Naive thymus-derived CD4-positive, alpha-beta T cell (primary cell): ENCODE measurements at regions not wholly inside any gene's neighbourhood (a gene's known extent, or its start where the extent isn't known, plus 50 kb on each side); places are given as distances from the start of the nearest gene placed in this dataset.
A peak's percentile ranks its signal among the peaks of the same experiment; 100 is the strongest.

Experiments
- ATAC-seq: fragments of 150-1000 bp; cut with Tn5 transposase; 2 replicates; pipeline ENCODE4 v1.10.0; 2021; ENCODE audit warnings: mild to moderate bottlenecking, moderate library complexity
- CTCF ChIA-PET: fragments of 350-600 bp; sonication (Branson Sonifier 250); formaldehyde crosslinking; loops from one replicate; lab custom pipeline; 2021; ENCODE audit warnings: antibody characterized with exemption; lab: Charles Lee
- POLR2A ChIA-PET: fragments of 350-600 bp; sonication (Branson Sonifier 250); formaldehyde crosslinking; loops from one replicate; lab custom pipeline; 2021; ENCODE audit warnings: antibody characterized with exemption, inconsistent platforms; lab: Charles Lee
- DNase-seq, 9 donors: peaks; one replicate each; pipeline versions ENCODE4 v3.0.0 to v3.0.0-alpha.2; 2020 to 2022; ENCODE audit warnings: mixed read lengths in 1 of 9
- H3K27ac ChIP-seq: one replicate; pipeline ENCODE4 v1.7.0; 2013; ENCODE audit warnings: mild to moderate bottlenecking, low read depth, low read length, moderate library complexity
- H3K27me3 ChIP-seq, 2 donors: one replicate each; pipeline ENCODE4 v1.7.0; 2013; ENCODE audit warnings: low read length in 2 of 2, mild to moderate bottlenecking in 2 of 2, moderate library complexity in 2 of 2; ENCODE audit not compliant: control insufficient read depth in 2 of 2, insufficient read depth in 2 of 2
- H3K36me3 ChIP-seq, 3 experiments: 1 replicate in 2 of 3; 2 replicates in 1 of 3; pipeline ENCODE4 v1.7.0; 2013; ENCODE audit warnings: low read length in 3 of 3, mild to moderate bottlenecking in 3 of 3, moderate library complexity in 1 of 3; ENCODE audit not compliant: insufficient read depth in 3 of 3, control insufficient read depth in 2 of 3
- H3K4me1 ChIP-seq, 2 donors: one replicate each; pipeline ENCODE4 v1.7.0; 2013; ENCODE audit warnings: low read length in 2 of 2, mild to moderate bottlenecking in 2 of 2, moderate library complexity in 1 of 2; ENCODE audit not compliant: control insufficient read depth in 2 of 2, insufficient read depth in 2 of 2
- H3K4me3 ChIP-seq: 2 replicates; pipeline ENCODE4 v1.7.0; 2013; ENCODE audit warnings: mild to moderate bottlenecking, low read length
- H3K9me3 ChIP-seq, 3 experiments: 1 replicate in 2 of 3; 2 replicates in 1 of 3; pipeline ENCODE4 v1.7.0; 2013; ENCODE audit warnings: low read length in 3 of 3; ENCODE audit not compliant: control insufficient read depth in 2 of 3
- H3K27ac Mint-ChIP-seq, 9 donors: one replicate each; pipeline ENCODE4 v1.8.0; 2020 to 2022; ENCODE audit warnings: mixed read lengths in 9 of 9, mild to moderate bottlenecking in 8 of 9, moderate library complexity in 5 of 9, inconsistent platforms in 2 of 9
- H3K27me3 Mint-ChIP-seq, 5 donors: one replicate each; pipeline ENCODE4 v1.8.0; 2021 to 2022; ENCODE audit warnings: mixed read lengths in 5 of 5, mild to moderate bottlenecking in 1 of 5
- H3K36me3 Mint-ChIP-seq, 5 donors: one replicate each; pipeline ENCODE4 v1.8.0; 2020 to 2022; ENCODE audit warnings: mixed read lengths in 5 of 5, mild to moderate bottlenecking in 3 of 5, inconsistent platforms in 1 of 5
- H3K4me1 Mint-ChIP-seq, 7 donors: one replicate each; pipeline ENCODE4 v1.8.0; 2020 to 2022; ENCODE audit warnings: mixed read lengths in 7 of 7, mild to moderate bottlenecking in 3 of 7, inconsistent platforms in 1 of 7
- H3K4me3 Mint-ChIP-seq, 10 donors: one replicate each; pipeline ENCODE4 v1.8.0; 2020 to 2022; ENCODE audit warnings: mild to moderate bottlenecking in 10 of 10, mixed read lengths in 10 of 10, moderate library complexity in 6 of 10, inconsistent platforms in 2 of 10
- H3K9me3 Mint-ChIP-seq, 11 donors: one replicate each; pipeline ENCODE4 v1.8.0; 2020 to 2022; ENCODE audit warnings: mixed read lengths in 11 of 11, mild to moderate bottlenecking in 4 of 11, inconsistent platforms in 1 of 11, moderate library complexity in 1 of 11
- intact Hi-C, 2 donors: fragments of 100-400 bp; cut with micrococcal nuclease; formaldehyde crosslinking; loops; one replicate each; pipeline ENCODE4 v1.15.1; 2023

DNA sequence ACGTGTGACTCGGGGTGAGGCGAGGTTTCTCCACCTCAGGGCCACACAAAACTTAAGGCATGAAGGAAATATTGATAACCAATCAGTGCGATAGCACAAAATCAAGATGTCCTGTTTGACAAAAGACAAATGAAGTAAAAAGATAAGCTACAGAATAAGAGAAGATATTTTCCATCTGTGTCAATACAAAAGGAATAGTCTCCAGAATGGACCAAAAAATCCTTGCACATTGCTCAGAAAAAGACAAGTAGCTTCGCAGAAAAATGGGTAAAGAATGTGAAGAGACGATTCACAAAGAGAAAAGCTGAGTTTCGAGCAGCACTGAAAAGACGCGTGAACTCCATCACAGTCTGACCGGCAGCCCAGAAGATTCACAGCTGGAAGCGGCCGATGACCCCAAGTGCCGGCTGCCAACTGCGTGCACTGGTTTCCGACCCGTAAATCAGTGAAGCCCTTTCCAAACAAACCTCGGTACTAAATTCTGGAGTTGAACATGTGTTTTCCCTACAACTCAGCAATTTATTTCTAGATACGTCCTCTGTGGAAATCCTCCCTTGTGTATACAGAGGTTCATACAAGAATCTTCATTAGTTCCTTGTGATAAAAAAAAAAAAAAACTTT, 308.4 kb downstream of the BRD1 start:
- no peak for ATAC-seq
- H3K27ac Mint-ChIP-seq: no peak overlapping the region
- no peaks in the 10 kb centered on the region for H3K27me3 ChIP-seq
- ChIA-PET POLR2A (no interaction called here), CTCF (no interaction called here)
- peaks cover 0 to 4% (median 0%) of the 10 kb centered on the region in 3 experiments for H3K9me3 ChIP-seq
- H3K36me3 Mint-ChIP-seq: peaks cover 0 to 14% (median 3%) of the 10 kb centered on the region in 5 donors
- H3K4me1 ChIP-seq: no peaks in the 10 kb centered on the region
- no peak for DNase-seq
- intact Hi-C loops: no loop called here
- no peak overlapping the region for H3K4me3 Mint-ChIP-seq
- peaks cover 0 to 4% (median 0%) of the 10 kb centered on the region in 7 donors for H3K4me1 Mint-ChIP-seq
- no peak overlapping the region for H3K4me3 ChIP-seq
- H3K27me3 Mint-ChIP-seq: peaks cover 0 to 7% (median 0%) of the 10 kb centered on the region in 5 donors
- no peak overlapping the region for H3K27ac ChIP-seq
- H3K36me3 ChIP-seq: no peaks in the 10 kb centered on the region
- peaks cover 0 to 7% (median 2%) of the 10 kb centered on the region in 11 donors for H3K9me3 Mint-ChIP-seq

DNA sequence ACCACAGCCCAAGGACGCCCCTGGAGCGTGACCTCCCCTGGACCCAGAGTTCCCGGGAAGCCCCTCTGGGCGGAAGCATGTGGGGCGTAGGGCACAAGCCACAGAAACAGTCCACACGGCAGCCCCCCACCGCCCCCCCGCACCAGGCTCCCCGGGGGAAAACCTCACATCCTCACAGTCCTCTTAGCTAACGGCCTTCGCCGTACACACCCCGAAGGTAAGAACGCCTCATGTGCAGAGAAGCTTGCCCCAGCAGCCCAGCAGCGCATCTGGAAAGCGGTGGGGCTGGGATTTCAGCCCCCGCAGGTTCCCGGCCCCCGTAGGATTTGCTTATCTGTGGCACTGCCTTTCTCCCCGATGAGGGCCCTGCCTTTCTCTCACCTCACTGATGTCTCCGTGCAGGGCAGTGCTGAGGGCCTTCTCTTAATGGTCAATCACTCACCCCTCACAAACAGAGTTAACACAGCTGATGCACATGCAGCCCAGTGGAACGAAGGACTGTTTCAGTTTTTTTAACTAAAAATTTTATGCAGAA, 309.2 kb downstream of the BRD1 start:
- Histone ChIP-seq H3K4me1 (no peaks in the 10 kb centered on the region), H3K27me3 (no peaks in the 10 kb centered on the region), H3K9me3 (peaks cover 0 to 4% (median 0%) of the 10 kb centered on the region in 3 experiments), H3K27ac (no peak overlapping the region), H3K4me3 (no peak overlapping the region), H3K36me3 (no peaks in the 10 kb centered on the region)
- ATAC-seq: no peak
- intact Hi-C loops: no loop called here
- H3K4me3 Mint-ChIP-seq: no peak overlapping the region
- H3K27me3 Mint-ChIP-seq: peaks cover 0 to 7% (median 0%) of the 10 kb centered on the region in 5 donors
- H3K4me1 Mint-ChIP-seq: peaks cover 0 to 9% (median 6%) of the 10 kb centered on the region in 7 donors
- DNase-seq: no peak
- ChIA-PET POLR2A (no interaction called here), CTCF (interaction anchor here (0.6 kb wide), 1 partner anchor 147 kb away, joined by 3 read pairs; no protein-coding TSS in a partner anchor)
- peaks cover 0 to 12% (median 5%) of the 10 kb centered on the region in 11 donors for H3K9me3 Mint-ChIP-seq
- H3K36me3 Mint-ChIP-seq: peaks cover 0 to 14% (median 7%) of the 10 kb centered on the region in 5 donors
- H3K27ac Mint-ChIP-seq: no peak overlapping the region

DNA sequence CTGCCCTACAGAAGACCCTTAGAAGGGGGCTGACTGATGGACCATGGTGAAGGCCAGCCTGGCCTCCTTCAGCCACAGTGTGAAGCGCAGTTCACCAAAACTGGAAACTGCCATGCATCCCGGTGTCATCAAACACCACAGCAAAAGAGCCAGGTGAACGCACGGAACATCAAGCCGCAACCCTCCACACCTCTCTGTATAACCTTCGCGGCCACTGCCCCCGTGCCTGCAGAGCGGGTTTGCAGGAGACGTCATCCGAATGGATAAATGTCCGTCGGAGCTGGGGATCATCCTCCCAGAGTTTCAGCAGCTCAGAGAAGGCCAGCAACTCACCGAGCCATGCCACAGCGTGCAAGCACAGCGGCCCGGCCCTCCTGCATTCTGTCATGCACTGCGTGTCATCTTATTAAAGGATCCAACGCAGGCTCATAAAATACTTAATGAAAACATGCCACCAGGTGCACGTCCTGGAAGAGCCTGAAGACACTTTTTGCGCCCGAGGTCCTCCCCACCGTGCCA, 309.9 kb downstream of the BRD1 start:
- H3K4me1 ChIP-seq: no peaks in the 10 kb centered on the region
- H3K27ac Mint-ChIP-seq: no peak overlapping the region

DNA sequence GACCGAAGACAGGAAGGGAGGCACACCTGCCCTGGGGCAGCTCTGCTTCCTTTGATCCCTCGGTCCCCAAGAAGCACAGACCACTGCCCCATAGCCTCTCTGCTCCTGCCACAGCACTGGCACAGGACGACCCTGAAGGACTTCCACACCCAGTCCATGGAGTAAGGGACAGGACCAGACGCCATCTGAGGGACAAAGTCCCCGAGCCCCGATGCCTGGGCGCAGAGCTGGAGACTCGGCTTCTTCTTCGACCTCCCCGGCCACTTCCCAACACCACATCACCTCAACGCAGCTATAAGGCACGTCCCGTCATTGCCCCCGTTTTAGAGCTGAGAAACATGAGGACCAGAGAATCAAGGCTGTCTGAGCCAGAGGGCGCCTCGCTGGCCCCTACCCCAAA, 310.5 kb downstream of the BRD1 start:
- Mint-ChIP-seq H3K9me3 (peaks cover 0 to 24% (median 7%) of the 10 kb centered on the region in 11 donors), H3K4me3 (no peak overlapping the region), H3K36me3 (peaks cover 0 to 17% (median 9%) of the 10 kb centered on the region in 5 donors), H3K27me3 (peaks cover 0 to 7% (median 0%) of the 10 kb centered on the region in 5 donors), H3K4me1 (peaks cover 3 to 19% (median 15%) of the 10 kb centered on the region in 7 donors), H3K27ac (no peak overlapping the region)
- peaks cover 0 to 6% (median 0%) of the 10 kb centered on the region in 3 experiments for H3K9me3 ChIP-seq
- H3K27me3 ChIP-seq: no peaks in the 10 kb centered on the region
- H3K36me3 ChIP-seq: no peaks in the 10 kb centered on the region
- H3K4me1 ChIP-seq: peaks cover 0 to 4% of the 10 kb centered on the region in 2 donors
- H3K4me3 ChIP-seq: no peak overlapping the region
- intact Hi-C loops: no loop called here
- no peak for ATAC-seq
- ChIA-PET CTCF (no interaction called here), POLR2A (no interaction called here)
- H3K27ac ChIP-seq: no peak overlapping the region
- DNase-seq: no peak

More for the DNA sequence above, 309.9 kb downstream of the BRD1 start:
- Histone ChIP-seq H3K4me3 (no peak overlapping the region), H3K27ac (no peak overlapping the region), H3K27me3 (no peaks in the 10 kb centered on the region), H3K36me3 (no peaks in the 10 kb centered on the region), H3K9me3 (peaks cover 0 to 4% (median 0%) of the 10 kb centered on the region in 3 experiments)
- intact Hi-C loops: no loop called here
- H3K36me3 Mint-ChIP-seq: peaks cover 0 to 16% (median 9%) of the 10 kb centered on the region in 5 donors
- DNase-seq: no peak
- H3K4me3 Mint-ChIP-seq: no peak overlapping the region
- peaks cover 0 to 7% (median 0%) of the 10 kb centered on the region in 5 donors for H3K27me3 Mint-ChIP-seq
- H3K9me3 Mint-ChIP-seq: peaks cover 0 to 18% (median 7%) of the 10 kb centered on the region in 11 donors
- peaks cover 3 to 14% (median 11%) of the 10 kb centered on the region in 7 donors for H3K4me1 Mint-ChIP-seq
- ATAC-seq: no peak
- ChIA-PET CTCF (interaction anchor here (0.6 kb wide), 1 partner anchor 148 kb away, joined by 3 read pairs; no protein-coding TSS in a partner anchor), POLR2A (no interaction called here)

DNA sequence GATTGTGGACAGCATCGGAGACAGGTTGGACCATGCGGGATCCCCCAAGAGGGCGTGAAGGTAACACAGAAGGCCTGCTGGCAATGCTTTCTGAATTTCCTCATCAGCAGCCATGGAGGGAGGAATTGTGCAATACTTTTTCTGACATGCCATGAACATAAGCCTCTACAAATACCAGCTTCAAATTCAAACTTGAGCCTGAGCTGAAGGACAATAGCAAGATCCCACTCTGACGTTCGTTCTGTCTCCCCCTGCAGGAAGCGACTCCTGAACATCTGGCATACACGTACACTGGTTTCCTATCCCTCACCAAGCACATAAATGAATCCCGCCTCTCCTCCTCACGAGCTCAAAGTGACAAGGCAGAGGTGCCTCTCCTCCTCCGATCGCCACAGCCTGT, 312.2 kb downstream of the BRD1 start:
- Mint-ChIP-seq H3K27ac (peak overlapping the region in 1 of 9 donors; percentile 42), H3K27me3 (peaks cover 0 to 7% (median 0%) of the 10 kb centered on the region in 5 donors), H3K36me3 (peaks cover 6 to 24% (median 10%) of the 10 kb centered on the region in 5 donors), H3K4me3 (peak overlapping the region in 1 of 10 donors; percentile 32), H3K9me3 (peaks cover 5 to 39% (median 18%) of the 10 kb centered on the region in 11 donors), H3K4me1 (peaks cover 9 to 31% (median 21%) of the 10 kb centered on the region in 7 donors)
- ATAC-seq (no peak), DNase-seq (no peak)
- no peaks in the 10 kb centered on the region for H3K27me3 ChIP-seq
- ChIA-PET CTCF (no interaction called here), POLR2A (no interaction called here)
- peaks cover 2 to 17% (median 13%) of the 10 kb centered on the region in 3 experiments for H3K9me3 ChIP-seq
- no peaks in the 10 kb centered on the region for H3K36me3 ChIP-seq
- H3K4me1 ChIP-seq: peaks cover 0 to 5% of the 10 kb centered on the region in 2 donors
- H3K27ac ChIP-seq: no peak overlapping the region
- H3K4me3 ChIP-seq: no peak overlapping the region
- intact Hi-C loops: no loop called here

DNA sequence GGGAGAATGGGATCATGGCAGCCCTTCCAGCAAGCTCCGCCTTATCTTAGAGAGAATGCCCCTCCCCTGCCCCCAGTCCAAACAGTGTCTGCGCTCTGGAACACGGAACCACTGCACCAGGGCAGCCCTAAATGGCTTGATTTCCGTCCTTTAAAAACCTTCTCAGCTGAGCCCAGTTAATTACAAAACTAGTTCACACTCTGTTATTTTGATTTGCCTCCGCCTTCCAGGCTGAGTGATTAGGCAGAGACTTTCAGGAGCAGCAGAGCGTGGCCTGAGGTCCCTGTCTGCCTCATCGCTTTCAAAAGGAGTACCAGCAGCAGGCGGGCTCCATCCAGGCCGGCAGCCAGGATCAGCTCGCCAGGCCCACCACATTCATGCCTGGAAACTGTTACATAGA, 313.0 kb downstream of the BRD1 start:
- H3K27ac Mint-ChIP-seq: peak overlapping the region in 1 of 9 donors; percentile 55
- intact Hi-C loops: no loop called here
- H3K9me3 Mint-ChIP-seq: peaks cover 8 to 47% (median 22%) of the 10 kb centered on the region in 11 donors
- Histone ChIP-seq H3K9me3 (peaks cover 4 to 17% (median 16%) of the 10 kb centered on the region in 3 experiments), H3K36me3 (no peaks in the 10 kb centered on the region), H3K27me3 (no peaks in the 10 kb centered on the region), H3K4me1 (peaks cover 0 to 5% of the 10 kb centered on the region in 2 donors), H3K4me3 (no peak overlapping the region), H3K27ac (no peak overlapping the region)
- no peak overlapping the region for H3K4me3 Mint-ChIP-seq
- CTCF ChIA-PET: no interaction called here
- H3K36me3 Mint-ChIP-seq: peaks cover 6 to 31% (median 9%) of the 10 kb centered on the region in 5 donors
- H3K27me3 Mint-ChIP-seq: peaks cover 0 to 7% (median 0%) of the 10 kb centered on the region in 5 donors
- POLR2A ChIA-PET: no interaction called here
- ATAC-seq (no peak), DNase-seq (no peak)
- peaks cover 9 to 32% (median 21%) of the 10 kb centered on the region in 7 donors for H3K4me1 Mint-ChIP-seq
